SK-N-SH (cell line): ENCODE measurements at regions not wholly inside any gene's neighbourhood (a gene's known extent, or its start where the extent isn't known, plus 50 kb on each side); places are given as distances from the start of the nearest gene placed in this dataset.

ENCODE experiments used
- CTCF ChIP-seq: fragments of 200-600 bp; sonication (generic); IDR thresholded peaks from 2 replicates; pipeline ENCODE4 v1.6.1; 2017; ENCODE audit warnings: antibody characterized with exemption, mild to moderate bottlenecking, moderate library complexity
- EZH2phosphoT487 ChIP-seq: fragments of 200-600 bp; sonication (generic); IDR thresholded peaks from 2 replicates; pipeline ENCODE4 v1.6.1; 2017; ENCODE audit warnings: low read depth, mixed run types, mild to moderate bottlenecking, antibody characterized with exemption, moderate library complexity, borderline replicate concordance
- GATA2 ChIP-seq: sonication (generic); formaldehyde crosslinking; IDR thresholded peaks from 2 replicates; pipeline ENCODE4 v1.5.0; 2020; ENCODE audit warnings: mild to moderate bottlenecking, missing genetic modification reagents
- PBX3 ChIP-seq: IDR thresholded peaks from 2 replicates; pipeline ENCODE4; 2012
- POLR2AphosphoS5 ChIP-seq: IDR thresholded peaks from 2 replicates; pipeline ENCODE4 v1.6.1; 2012; ENCODE audit warnings: low read depth, low read length
- RAD21 ChIP-seq: IDR thresholded peaks from 2 replicates; pipeline ENCODE4 v1.6.1; 2012; ENCODE audit warnings: mild to moderate bottlenecking, low read length
- SMC3 ChIP-seq: IDR thresholded peaks from 2 replicates; pipeline ENCODE4 v1.6.1; 2012; ENCODE audit warnings: low read depth, low read length, improper control_type of control experiment
- TEAD4 ChIP-seq: IDR thresholded peaks from 2 replicates; pipeline ENCODE4 v1.4.0; 2012; ENCODE audit warnings: mild to moderate bottlenecking, borderline replicate concordance; ENCODE audit not compliant: insufficient read depth

- TF ChIP-seq POLR2AphosphoS5 = no peak
- no peak for TF ChIP-seq EZH2phosphoT487
- TF ChIP-seq CTCF = no peak
- TF ChIP-seq RAD21 = no peak
- no peak for TF ChIP-seq SMC3
- no peak for TF ChIP-seq TEAD4
- TF ChIP-seq GATA2 (CRISPR knock-in tag) = no peak
- no peak for TF ChIP-seq PBX3
Measured at GRCh38 chr2:82834893-82835292, 1624.2 kb downstream of the SUCLG1 start.
